Uterus (tissue), 3 donors: ENCODE measurements at regions not wholly inside any gene's neighbourhood (a gene's known extent, or its start where the extent isn't known, plus 50 kb on each side); places are given as distances from the start of the nearest gene placed in this dataset.

ENCODE experiments used
- DNase-seq, 2 donors: peaks; one replicate each; pipeline ENCODE4 v3.0.0-alpha.2; 2019 to 2020
- H3K27ac ChIP-seq, 2 donors: fragments of 200-600 bp; sonication (generic); 1 replicate in 1 of 2; 2 replicates in 1 of 2; pipeline ENCODE4 v1.5.1; 2016 to 2018
- H3K27me3 ChIP-seq, 2 donors: fragments of 200-600 bp; sonication (generic); one replicate each; pipeline ENCODE4 v1.5.1; 2018 to 2019; ENCODE audit warnings: control low read depth in 1 of 2
- H3K36me3 ChIP-seq, 2 donors: fragments of 200-600 bp; sonication (generic); one replicate each; pipeline ENCODE4 v1.5.1; 2019; ENCODE audit warnings: control low read depth in 1 of 2
- H3K4me1 ChIP-seq, 2 donors: fragments of 200-600 bp; sonication (generic); one replicate each; pipeline ENCODE4 v1.5.1; 2018 to 2019; ENCODE audit warnings: control low read depth in 1 of 2
- H3K4me3 ChIP-seq, 2 donors: fragments of 200-600 bp; sonication (generic); 1 replicate in 1 of 2; 2 replicates in 1 of 2; pipeline ENCODE4 v1.5.1; 2018 to 2019; ENCODE audit warnings: mild to moderate bottlenecking in 1 of 2
- H3K9me3 ChIP-seq, 2 donors: fragments of 200-600 bp; sonication (generic); one replicate each; pipeline ENCODE4 v1.5.1; 2019; ENCODE audit warnings: control low read depth in 1 of 2
- CTCF ChIP-seq, 4 experiments: fragments of 200-600 bp in 2 of 4; fragments of 450-650 bp in 2 of 4; sonication (generic) in 2 of 4; IDR thresholded peaks; one replicate each; pipeline ENCODE4 v1.5.1; 2016 to 2019; ENCODE audit warnings: antibody characterized with exemption in 4 of 4, mild to moderate bottlenecking in 2 of 4, moderate library complexity in 1 of 4
- POLR2A ChIP-seq, 2 donors: fragments of 450-650 bp; IDR thresholded peaks; one replicate each; pipeline ENCODE4 v1.6.1; 2016; ENCODE audit warnings: antibody characterized with exemption in 2 of 2, mild to moderate bottlenecking in 1 of 2, moderate library complexity in 1 of 2
- intact Hi-C: fragments of 100-400 bp; cut with DNase I; formaldehyde crosslinking; loops from one replicate; pipeline ENCODE4 v1.15.1; 2023; ENCODE audit warnings: low total_unique reads
- donor health status: DM: yes; HTN: yes; CAD: no.

DNA sequence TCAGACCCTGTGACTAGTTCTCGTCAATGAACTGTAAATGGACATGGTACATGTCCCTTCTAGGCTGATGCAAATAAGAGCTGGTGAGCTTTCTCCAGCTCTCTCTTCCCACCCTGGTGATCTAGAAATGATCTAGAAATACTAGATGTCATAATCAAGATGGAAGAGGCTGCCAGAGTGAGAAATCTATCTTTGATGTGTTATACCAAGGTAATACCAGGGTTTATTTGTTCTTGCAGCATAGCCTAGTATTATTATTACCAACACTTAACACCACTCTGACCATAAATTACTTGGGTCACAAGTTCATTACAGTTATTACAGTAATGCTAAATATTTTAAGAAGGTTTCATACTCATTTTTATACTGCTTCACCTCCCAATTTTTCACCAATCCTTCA, 138.4 kb upstream of the LMCD1 start:
- TF ChIP-seq POLR2A (IDR thresholded peaks at IDR 0.05) = no peak
- no peak for TF ChIP-seq CTCF (IDR thresholded peaks at IDR 0.05)
- intact Hi-C loops = no loop called here
- Histone ChIP-seq H3K9me3 (no peaks in the 10 kb centered on the region), H3K27me3 (no peaks in the 10 kb centered on the region), H3K4me3 (no peak overlapping the region), H3K4me1 (no peaks in the 10 kb centered on the region), H3K36me3 (no peaks in the 10 kb centered on the region), H3K27ac (no peak overlapping the region)
- DNase-seq = no peak

GRCh38 chr3:8365541-8365940, 136.1 kb upstream of the LMCD1 start:
- intact Hi-C loops = no loop called here
- no peak for DNase-seq
- H3K27me3 ChIP-seq = no peaks in the 10 kb centered on the region
- H3K4me3 ChIP-seq = no peak overlapping the region
- no peaks in the 10 kb centered on the region for H3K9me3 ChIP-seq
- H3K36me3 ChIP-seq = no peaks in the 10 kb centered on the region
- H3K4me1 ChIP-seq = no peaks in the 10 kb centered on the region
- TF ChIP-seq CTCF (IDR thresholded peaks at IDR 0.05) = no peak
- TF ChIP-seq POLR2A (IDR thresholded peaks at IDR 0.05) = no peak
- H3K27ac ChIP-seq = no peak overlapping the region

- Histone ChIP-seq H3K4me3 (no peak overlapping the region), H3K4me1 (no peaks in the 10 kb centered on the region), H3K27me3 (no peaks in the 10 kb centered on the region), H3K27ac (no peak overlapping the region), H3K36me3 (no peaks in the 10 kb centered on the region), H3K9me3 (no peaks in the 10 kb centered on the region)
- DNase-seq = no peak
- intact Hi-C loops = no loop called here
- TF ChIP-seq CTCF (IDR thresholded peaks at IDR 0.05) (no peak), POLR2A (IDR thresholded peaks at IDR 0.05) (no peak)
Observed at GRCh38 chr3:8366219-8366810, 135.3 kb upstream of the LMCD1 start.

DNA sequence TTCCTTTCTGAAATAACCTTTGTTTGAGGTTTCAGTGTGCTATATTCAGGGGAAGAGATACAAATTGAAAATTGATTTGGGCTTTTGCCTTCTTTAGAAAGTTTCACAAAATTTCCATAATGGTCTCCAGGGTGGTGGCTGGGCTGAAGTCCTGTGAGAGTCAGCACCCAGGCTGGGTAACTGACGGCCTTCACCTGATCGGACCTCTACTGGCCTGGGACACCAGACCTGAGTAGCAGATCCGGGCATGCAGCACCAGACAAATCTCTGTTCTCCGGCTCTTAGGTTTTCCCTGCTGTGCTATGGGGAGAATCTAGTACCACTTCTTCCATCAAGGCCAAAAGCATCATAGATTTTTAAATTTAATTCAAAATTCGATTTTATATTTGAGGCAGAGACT, 133.0 kb upstream of the LMCD1 start:
- intact Hi-C loops = no loop called here
- TF ChIP-seq CTCF (IDR thresholded peaks at IDR 0.05) (no peak), POLR2A (IDR thresholded peaks at IDR 0.05) (no peak)
- Histone ChIP-seq H3K4me1 (no peaks in the 10 kb centered on the region), H3K36me3 (no peaks in the 10 kb centered on the region), H3K27me3 (no peaks in the 10 kb centered on the region), H3K4me3 (no peak overlapping the region), H3K27ac (no peak overlapping the region), H3K9me3 (no peaks in the 10 kb centered on the region)
- no peak for DNase-seq

GRCh38 chr3:8369638-8370037, 132.0 kb upstream of the LMCD1 start:
- no peak for DNase-seq
- no peaks in the 10 kb centered on the region for H3K4me1 ChIP-seq
- TF ChIP-seq POLR2A (IDR thresholded peaks at IDR 0.05) (no peak), CTCF (IDR thresholded peaks at IDR 0.05) (no peak)
- H3K9me3 ChIP-seq = no peaks in the 10 kb centered on the region
- H3K27me3 ChIP-seq = no peaks in the 10 kb centered on the region
- H3K4me3 ChIP-seq = no peak overlapping the region
- intact Hi-C loops = no loop called here
- H3K27ac ChIP-seq = no peak overlapping the region
- H3K36me3 ChIP-seq = no peaks in the 10 kb centered on the region
